Heart right ventricle (tissue), 16 donors: ENCODE measurements at regions not wholly inside any gene's neighbourhood (a gene's known extent, or its start where the extent isn't known, plus 50 kb on each side); places are given as distances from the start of the nearest gene placed in this dataset.

Experiments used
- ATAC-seq, 8 donors: fragments of 200-7000 bp; cut with Tn5 transposase; one replicate each; pipeline ENCODE4 v1.9.1; 2020; ENCODE audit warnings: mild to moderate bottlenecking in 8 of 8, moderate library complexity in 8 of 8, moderate number of reproducible peaks in 1 of 8
- DNase-seq, 2 donors: peaks; one replicate each; pipeline ENCODE4 v3.0.0-alpha.2; 2020
- H3K27ac ChIP-seq, 10 donors: fragments of 200-600 bp; sonication (generic) in 2 of 10; one replicate each; pipeline versions ENCODE4 v1.5.0 to v1.8.0; 2020 to 2022; ENCODE audit warnings: mild to moderate bottlenecking in 3 of 10
- H3K27me3 ChIP-seq, 7 donors: fragments of 200-600 bp; one replicate each; pipeline ENCODE4 v1.8.0; 2021 to 2022; ENCODE audit warnings: mild to moderate bottlenecking in 2 of 7
- H3K36me3 ChIP-seq, 9 donors: fragments of 200-600 bp; sonication (generic) in 1 of 9; one replicate each; pipeline versions ENCODE4 v1.5.0 to v1.8.0; 2020 to 2022; ENCODE audit warnings: mild to moderate bottlenecking in 2 of 9
- H3K4me1 ChIP-seq, 9 donors: fragments of 200-600 bp; sonication (generic) in 1 of 9; one replicate each; pipeline versions ENCODE4 v1.5.0 to v1.8.0; 2020 to 2022; ENCODE audit warnings: mild to moderate bottlenecking in 4 of 9
- H3K4me3 ChIP-seq, 10 donors: fragments of 200-600 bp; sonication (generic) in 2 of 10; one replicate each; pipeline versions ENCODE4 v1.5.0 to v1.8.0; 2020 to 2022; ENCODE audit warnings: mild to moderate bottlenecking in 7 of 10, moderate library complexity in 2 of 10
- H3K9me3 ChIP-seq, 11 donors: fragments of 200-600 bp in 10 of 11; sonication (generic) in 2 of 11; one replicate each; pipeline versions ENCODE4 v1.5.0 to v1.8.0; 2013 to 2022; ENCODE audit warnings: mild to moderate bottlenecking in 2 of 11, control low read depth in 1 of 11, moderate library complexity in 1 of 11
- WGBS, 2 donors: extraction: QIAGEN DNeasy Blood & Tissue Kit; methylation state at CpG; one replicate each; pipeline ENCODE4 v1.1.7; 2013; ENCODE audit warnings: inconsistent platforms in 1 of 2; 5-methylcytosine and 5-hydroxymethylcytosine counted together
- intact Hi-C, 10 donors: fragments of 100-400 bp; cut with DNase I; formaldehyde crosslinking; loops; one replicate each; pipeline versions ENCODE4 v1.11.1 to v1.14.2; 2022
- TF ChIP-seq, protein P1 (sequence below), 9 donors: fragments of 200-600 bp; sonication (generic) in 2 of 9; IDR thresholded peaks; one replicate each; pipeline versions ENCODE4 v1.5.0 to v1.8.0; 2021 to 2022; ENCODE audit warnings: antibody characterized with exemption in 9 of 9, mild to moderate bottlenecking in 5 of 9, moderate library complexity in 1 of 9
- donor health status: Arrhythmogenic right ventricular cardiomyopathy.
- donor health status: ischemic (EF 13 %, LVEDD 7.1; RV severe dilation, severe dysfunction).
- donor health status: healthy with polysubstance abuse.
- donor health status: DM: no; HTN: yes; CAD: no.
- donor health status: DM: no; HTN: no; CAD: no.
- donor health status: ischemic (EF 25% LVEDD 6.9; RV normal size, moderate dysfunction).
- donor health status: ischemic (EF 25% LVEDD 5.7; RV mildly dilated, moderate dysfunction).
- donor health status: healthy.
- donor health status: DM: yes; HTN: yes; CAD: no.
- donor health status: Ischemic cardiomyopathy.
- donor health status: ischemic (EF 35%, LVEDD 5.7; RV mildly dilated, moderate dysfunction).
- donor health status: nonischemic (EF 11% LVEDD 7.7; RV severe dilation, severe dysfunction).
- donor health status: DM: yes; HTN: yes; CAD: no.
- donor health status: PGD.
- donor health status: ischemic (EF 29% LVEDD 5.4; RV normal size, mild dysfunction).
- donor health status: nonischemic (EF 23%, LVEDD 6.1; RV moderate dilation, normal function).

DNA sequence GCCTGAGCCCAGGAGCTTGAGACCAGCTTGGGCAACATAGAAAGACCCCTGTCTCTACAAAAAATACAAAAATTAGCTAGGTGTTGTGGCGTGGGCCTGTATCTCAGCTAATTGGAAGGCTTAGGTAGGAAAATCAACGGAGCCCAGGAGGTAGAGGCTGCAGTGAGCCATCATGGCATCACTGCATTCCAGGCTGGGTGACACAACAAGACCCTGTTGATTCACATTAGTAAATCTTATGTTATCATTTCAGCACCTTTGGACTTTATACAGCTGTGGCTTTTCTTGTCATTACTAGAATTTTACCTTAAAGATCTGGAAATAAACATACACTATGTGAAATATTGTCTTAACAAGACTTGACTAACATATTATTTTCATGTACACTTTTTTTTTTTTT is 185.0 kb downstream of the ZNF608 start:
- Histone ChIP-seq H3K4me1 (no peaks in the 10 kb centered on the region), H3K36me3 (no peaks in the 10 kb centered on the region), H3K9me3 (no peaks in the 10 kb centered on the region), H3K27me3 (no peaks in the 10 kb centered on the region), H3K4me3 (no peak overlapping the region), H3K27ac (no peak overlapping the region)
- 98 to 99% methylated on average over 2 of the region's 2 CpGs for WGBS, 2 donors
- TF ChIP-seq, protein P1, sequence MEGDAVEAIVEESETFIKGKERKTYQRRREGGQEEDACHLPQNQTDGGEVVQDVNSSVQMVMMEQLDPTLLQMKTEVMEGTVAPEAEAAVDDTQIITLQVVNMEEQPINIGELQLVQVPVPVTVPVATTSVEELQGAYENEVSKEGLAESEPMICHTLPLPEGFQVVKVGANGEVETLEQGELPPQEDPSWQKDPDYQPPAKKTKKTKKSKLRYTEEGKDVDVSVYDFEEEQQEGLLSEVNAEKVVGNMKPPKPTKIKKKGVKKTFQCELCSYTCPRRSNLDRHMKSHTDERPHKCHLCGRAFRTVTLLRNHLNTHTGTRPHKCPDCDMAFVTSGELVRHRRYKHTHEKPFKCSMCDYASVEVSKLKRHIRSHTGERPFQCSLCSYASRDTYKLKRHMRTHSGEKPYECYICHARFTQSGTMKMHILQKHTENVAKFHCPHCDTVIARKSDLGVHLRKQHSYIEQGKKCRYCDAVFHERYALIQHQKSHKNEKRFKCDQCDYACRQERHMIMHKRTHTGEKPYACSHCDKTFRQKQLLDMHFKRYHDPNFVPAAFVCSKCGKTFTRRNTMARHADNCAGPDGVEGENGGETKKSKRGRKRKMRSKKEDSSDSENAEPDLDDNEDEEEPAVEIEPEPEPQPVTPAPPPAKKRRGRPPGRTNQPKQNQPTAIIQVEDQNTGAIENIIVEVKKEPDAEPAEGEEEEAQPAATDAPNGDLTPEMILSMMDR (IDR thresholded peaks at IDR 0.05), result no peak
- ATAC-seq (no peak), DNase-seq (no peak)
- intact Hi-C loops, result no loop called here

DNA sequence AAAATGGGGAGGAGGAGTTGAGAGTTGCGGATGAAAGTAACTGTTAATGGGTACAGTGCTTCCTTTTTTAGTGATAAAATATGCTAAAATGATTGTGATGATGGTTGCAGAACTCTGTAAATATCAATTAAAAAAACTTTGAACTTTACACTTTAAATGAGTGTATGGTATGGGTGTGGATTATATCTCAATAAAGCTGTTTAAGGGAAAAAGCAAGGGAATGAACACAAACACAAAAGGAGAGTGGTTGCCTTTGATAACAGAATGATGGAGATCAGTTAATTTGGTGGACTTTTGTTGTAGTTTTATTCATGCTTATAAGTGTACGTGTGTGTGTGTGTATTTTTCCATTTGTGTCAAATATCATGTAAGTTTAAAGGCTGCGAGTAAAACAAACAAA is 186.1 kb downstream of the ZNF608 start:
- TF ChIP-seq, protein P1 (IDR thresholded peaks at IDR 0.05), result no peak
- no peaks in the 10 kb centered on the region for H3K27me3 ChIP-seq
- 70 to 91% methylated on average over 3 of the region's 3 CpGs for WGBS, 2 donors
- H3K9me3 ChIP-seq, result no peaks in the 10 kb centered on the region
- H3K4me1 ChIP-seq, result no peaks in the 10 kb centered on the region
- ATAC-seq (no peak), DNase-seq (no peak)
- H3K4me3 ChIP-seq, result no peak overlapping the region
- H3K27ac ChIP-seq, result no peak overlapping the region
- intact Hi-C loops, result no loop called here
- no peaks in the 10 kb centered on the region for H3K36me3 ChIP-seq

DNA sequence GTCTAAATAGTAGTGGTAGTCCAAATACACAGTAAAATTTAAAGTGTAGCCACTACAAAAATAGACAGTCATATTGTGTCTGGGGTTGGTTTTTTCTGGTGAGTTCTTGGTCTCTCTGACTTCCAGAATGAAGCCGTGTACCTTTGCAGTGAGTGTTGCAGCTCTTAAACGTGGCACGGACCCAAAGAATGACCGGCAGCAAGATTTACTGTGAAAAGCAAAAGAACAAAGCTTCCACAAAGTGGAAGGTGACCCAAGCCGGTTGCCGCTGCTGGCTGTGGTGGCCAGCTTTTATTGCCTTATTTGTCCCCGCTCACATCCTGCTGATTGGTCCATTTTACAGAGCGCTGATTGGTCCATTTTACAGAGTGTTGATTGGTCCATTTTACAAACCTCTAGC is 188.7 kb downstream of the ZNF608 start:
- no peak for DNase-seq
- TF ChIP-seq, protein P1 (IDR thresholded peaks at IDR 0.05), result no peak
- Histone ChIP-seq H3K4me3 (no peak overlapping the region), H3K27ac (no peak overlapping the region), H3K9me3 (no peaks in the 10 kb centered on the region), H3K4me1 (no peaks in the 10 kb centered on the region), H3K27me3 (no peaks in the 10 kb centered on the region), H3K36me3 (no peaks in the 10 kb centered on the region)
- intact Hi-C loops, result no loop called here
- ATAC-seq, result no peak
- WGBS, 2 donors, result 95 to 97% methylated on average over 8 of the region's 8 CpGs

DNA sequence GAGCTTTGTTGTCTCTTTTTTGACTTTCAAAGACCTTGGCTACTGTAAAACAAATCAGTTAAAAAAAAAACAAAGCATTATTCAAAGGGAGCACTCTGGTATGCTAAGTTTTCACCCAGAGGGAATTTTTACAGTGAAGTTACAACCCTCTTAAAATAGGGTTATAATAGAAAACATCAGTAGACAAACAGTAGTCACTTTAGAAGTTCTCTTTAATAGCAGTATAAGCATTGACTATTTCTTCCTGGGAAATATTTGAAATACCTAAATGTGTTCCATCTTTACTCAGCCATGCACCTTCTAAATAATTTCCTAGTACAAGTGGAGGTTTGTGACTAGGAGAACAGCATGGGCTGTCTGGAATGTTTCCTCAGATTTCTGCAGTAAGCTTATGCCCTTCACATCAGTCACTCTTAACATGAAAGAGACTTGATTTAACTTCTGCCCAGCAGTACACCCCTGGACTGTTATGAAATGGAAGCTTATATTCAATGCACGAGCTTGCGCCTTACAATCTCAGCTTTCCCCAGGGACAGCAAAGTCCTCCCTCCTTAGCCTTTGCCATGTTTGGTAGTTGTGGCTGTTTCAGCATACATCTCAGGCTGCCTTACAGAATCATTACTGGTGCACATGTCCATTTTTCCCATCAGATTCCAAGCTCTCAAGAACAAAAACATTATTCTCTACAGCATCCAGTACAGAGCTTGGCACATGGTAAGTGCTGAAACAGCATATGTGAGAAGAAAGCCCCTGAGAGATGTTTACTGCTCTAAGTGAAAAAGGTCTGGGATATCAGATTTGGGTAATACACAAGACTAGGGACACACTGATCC is 191.5 kb downstream of the ZNF608 start:
- TF ChIP-seq, protein P1 (IDR thresholded peaks at IDR 0.05), result no peak
- Histone ChIP-seq H3K4me1 (peaks cover 0 to 13% (median 0%) of the 10 kb centered on the region in 9 donors), H3K36me3 (no peaks in the 10 kb centered on the region), H3K27me3 (no peaks in the 10 kb centered on the region), H3K9me3 (no peaks in the 10 kb centered on the region), H3K4me3 (no peak overlapping the region), H3K27ac (no peak overlapping the region)
- intact Hi-C loops, result no loop called here
- ATAC-seq, result no peak
- DNase-seq, result no peak
- WGBS, 2 donors, result 78 to 83% methylated on average over 2 of the region's 2 CpGs
